GM21717 (cell line): ENCODE measurements at regions not wholly inside any gene's neighbourhood (a gene's known extent, or its start where the extent isn't known, plus 50 kb on each side); places are given as distances from the start of the nearest gene placed in this dataset.

Experiments used
- ATAC-seq: cut with Tn5 transposase; IDR thresholded peaks from one replicate; pipeline ENCODE4 v1.9.1; 2021; ENCODE audit warnings: mild to moderate bottlenecking, moderate library complexity; ENCODE audit not compliant: unreplicated experiment

DNA sequence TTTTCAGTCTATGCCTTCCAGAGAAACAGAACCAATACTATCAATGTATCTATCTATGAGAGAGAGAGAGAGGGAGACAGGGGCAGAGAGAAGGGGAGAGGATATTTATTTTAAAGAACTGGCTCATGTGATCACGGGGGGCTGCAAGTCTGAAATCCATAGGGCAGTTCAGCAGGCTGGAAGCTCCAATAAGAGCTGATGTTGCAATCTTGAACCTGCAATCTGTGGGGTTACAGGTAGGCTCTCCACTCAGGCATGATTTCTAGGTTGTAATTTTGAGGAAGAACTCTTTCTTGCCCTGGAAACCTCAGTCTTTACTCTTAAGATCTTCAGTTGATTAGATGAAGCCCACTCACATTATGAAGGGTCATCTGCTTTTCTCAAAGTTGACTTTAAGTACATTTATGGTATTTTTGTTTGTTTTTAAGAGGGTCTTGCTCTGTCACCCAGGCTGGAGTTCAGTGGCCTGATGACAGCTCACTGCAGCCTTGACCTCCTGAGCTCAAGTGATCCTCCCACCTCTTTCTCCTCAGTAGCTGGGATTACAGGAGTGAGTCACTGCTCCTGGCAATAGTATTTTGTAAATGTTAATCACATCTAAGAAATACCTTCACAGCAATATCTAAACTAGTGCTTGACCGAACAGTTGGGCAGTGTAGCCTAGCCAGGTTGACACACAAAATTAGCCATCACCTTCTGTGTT, 376.4 kb downstream of the FGF9 start:
- ATAC-seq = no peak

DNA sequence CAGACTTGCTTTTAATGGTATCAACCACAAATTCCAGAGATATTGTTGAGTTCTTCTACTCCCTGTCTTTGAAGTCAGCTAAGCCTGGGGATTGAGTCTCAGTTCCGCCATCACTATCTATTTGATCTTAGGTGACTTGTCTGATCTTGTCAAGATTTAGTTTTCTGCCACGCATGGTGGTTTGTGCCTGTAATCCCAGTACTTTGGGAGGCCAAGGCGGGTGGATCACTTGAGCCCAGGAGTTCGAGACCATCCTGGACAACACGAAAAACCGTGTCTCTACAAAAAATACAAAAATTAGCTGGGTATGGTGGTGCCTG, 376.9 kb downstream of the FGF9 start:
- ATAC-seq = no peak

DNA sequence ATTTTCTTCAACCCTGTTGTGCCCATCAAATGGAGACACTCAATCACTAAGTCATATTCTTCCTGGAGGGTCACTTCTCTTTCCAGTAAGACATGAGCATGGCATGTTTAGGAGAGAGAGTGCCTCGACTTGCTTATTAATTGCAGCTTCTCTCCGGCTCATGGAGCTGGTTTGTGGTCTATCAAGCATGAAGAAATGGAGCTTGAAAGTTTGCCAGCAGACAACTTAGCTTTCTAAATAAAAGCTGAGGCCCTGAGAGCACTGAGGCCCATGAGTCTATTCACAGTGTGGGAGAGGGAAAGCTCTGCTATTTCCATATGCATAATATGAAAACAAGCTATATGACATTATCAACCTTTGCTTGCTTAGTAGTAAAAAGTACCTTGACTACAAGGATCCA, 378.5 kb downstream of the FGF9 start:
- ATAC-seq = no peak

DNA sequence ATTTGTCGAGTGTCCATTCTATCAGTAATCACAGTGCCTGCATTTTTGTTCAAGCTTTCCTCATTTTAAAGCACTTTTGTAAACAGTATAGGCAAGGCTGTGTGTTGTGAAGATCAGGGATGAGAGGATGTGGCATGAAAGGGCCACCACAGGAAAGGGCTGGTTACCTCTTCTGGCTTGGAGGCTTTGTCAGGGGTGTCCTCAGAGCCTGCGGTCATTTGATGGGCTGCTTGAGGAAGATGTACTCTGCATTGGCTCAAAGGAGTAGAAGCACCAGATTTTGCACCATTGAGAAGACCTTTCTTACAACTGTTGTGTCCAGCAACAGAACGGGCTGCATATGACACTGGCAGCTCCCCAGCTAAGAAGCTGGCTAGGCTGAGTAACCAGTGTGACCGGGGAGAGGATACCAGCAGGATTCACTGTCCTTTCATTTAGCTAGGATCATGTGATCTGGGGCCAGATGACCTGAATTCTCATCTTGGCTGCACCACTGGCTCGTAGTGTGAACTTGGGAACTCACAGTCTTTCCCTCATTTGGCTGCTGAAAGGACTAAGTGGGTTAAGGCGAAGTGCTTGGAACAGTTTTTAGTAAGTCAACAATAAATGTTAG, 380.2 kb downstream of the FGF9 start:
- ATAC-seq = no peak

DNA sequence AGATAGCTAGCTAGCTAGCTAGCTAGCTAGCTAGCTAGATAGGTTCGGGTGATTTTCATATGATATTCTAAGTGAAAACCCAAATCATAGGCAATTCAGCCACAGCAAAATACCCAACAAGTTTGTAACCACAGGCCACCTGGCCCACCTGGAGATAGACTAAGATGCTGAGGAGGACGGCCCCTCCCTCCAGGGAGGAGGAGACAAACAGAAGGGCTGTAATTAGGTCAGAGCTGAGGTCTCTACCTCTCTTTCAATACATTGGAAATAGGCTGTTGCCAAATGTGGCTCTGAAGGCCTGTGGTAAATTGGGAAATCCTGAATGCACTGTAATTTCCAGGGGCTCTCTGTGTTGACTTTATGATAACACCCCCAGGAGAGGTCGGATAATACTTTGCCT, 382.2 kb downstream of the FGF9 start:
- ATAC-seq = no peak

- no peak for ATAC-seq
Observed at GRCh38 chr13:22055259-22055658, 384.4 kb downstream of the FGF9 start.

DNA sequence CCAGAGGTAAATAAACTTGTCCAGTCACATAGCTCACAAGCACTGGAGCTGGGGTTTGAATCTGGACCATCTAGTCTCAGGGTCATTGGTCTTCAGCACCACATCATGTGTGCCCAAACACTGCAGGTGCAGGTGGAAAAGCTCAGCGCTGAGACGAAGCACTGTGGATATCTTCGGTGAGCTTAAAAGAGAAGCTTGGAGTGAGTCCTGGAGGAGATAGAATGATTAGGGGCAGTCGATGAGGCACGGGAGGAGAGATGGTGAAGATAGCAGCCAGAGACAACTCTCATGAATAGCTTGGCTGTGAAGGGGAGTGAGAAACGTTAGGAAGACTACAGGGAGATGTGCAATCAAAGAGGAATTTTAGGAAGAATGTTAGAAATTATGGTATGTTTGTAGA, 389.3 kb downstream of the FGF9 start:
- no peak for ATAC-seq

DNA sequence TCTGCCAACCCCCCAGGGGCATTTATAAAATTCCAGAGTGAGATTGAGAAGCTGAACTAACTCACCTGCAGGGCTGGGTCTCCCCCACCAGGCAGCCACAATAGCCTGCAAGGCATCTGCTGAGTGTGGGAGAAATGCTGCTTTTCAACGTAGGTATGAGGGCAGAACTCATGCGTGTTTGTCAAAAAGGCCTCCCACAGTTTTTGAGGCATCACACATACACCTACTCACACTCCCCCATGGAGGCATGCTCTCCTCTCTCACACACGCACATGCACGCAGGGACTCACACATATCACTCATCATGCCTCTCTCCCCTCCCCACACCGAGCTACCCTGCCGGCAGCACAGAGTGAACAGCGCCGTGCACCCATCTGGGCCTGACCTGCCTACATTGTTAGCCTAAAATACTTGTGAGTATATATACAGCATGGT, 390.5 kb downstream of the FGF9 start:
- ATAC-seq = peak; percentile 42

DNA sequence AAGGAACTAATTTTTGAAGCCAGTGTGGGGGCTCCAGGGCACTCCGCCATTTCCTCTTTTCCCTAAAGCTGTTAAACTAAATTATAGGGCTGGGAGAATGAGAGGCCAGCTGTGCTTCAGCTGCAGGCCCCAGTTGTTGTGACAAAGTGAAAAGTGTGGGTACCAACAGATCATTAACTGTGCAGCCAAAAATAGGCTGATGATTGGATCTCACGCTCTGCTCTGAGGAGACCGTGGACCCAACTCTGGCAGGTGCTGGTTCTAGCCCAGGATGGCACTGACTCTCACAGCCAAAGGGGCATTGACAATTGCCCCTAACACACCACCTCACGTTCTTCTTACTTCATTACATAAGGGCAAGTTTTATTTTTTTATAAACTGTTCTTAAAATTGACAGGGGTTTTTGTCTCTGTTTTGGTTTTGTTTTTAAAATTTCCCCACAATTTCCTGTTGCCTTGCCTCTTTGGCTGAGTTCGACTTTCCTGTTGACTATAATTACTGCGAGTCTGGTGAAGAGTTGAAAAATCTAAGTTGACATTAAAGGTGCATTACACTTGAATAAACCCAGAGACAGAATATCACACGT, 391.0 kb downstream of the FGF9 start:
- ATAC-seq = peak; percentile 63

GRCh38 chr13:22062478-22063205, 391.8 kb downstream of the FGF9 start:
- no peak for ATAC-seq

- no peak for ATAC-seq
Observed at GRCh38 chr13:22063416-22064124, 392.7 kb downstream of the FGF9 start.

DNA sequence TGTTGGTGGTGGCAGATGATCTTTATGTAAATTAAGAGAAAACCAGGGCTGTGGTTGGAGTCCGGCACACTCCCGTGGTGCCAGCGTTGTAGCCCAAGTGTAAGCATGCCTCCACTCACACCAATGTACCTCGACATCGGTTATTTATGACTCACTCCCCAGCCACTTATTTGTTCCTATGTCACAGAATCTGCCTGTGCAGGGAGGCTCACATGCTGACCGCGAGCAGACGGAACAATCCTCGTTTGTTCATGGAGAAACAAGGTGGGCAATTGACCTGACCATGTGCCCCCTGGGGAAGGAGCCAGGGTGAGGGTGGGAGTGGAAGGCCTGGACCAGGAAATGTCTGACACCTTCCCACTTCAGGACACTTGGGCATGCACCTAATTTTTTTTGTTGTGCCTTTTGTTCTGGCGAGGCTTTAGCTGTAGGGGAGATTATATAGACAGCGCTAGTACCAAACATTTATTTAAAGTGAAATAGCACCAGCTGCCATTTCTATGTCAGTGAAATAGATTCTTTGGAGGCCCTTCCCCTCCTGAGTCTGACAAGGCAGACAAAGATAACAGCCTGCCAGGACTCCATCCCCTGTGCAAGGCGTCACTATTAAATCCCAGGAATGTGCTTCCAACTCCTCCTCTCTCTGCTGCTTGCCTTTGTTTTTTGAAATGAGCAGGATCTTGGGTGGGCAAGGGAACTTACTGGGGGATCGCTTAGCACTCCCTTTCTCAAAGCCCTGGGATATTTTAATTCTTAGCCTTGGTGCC, 394.2 kb downstream of the FGF9 start:
- ATAC-seq = no peak

- ATAC-seq = peak; percentile 46
Observed at GRCh38 chr13:22073718-22074117, 402.8 kb downstream of the FGF9 start.

GRCh38 chr13:22074403-22074802, 403.5 kb downstream of the FGF9 start:
- no peak for ATAC-seq

DNA sequence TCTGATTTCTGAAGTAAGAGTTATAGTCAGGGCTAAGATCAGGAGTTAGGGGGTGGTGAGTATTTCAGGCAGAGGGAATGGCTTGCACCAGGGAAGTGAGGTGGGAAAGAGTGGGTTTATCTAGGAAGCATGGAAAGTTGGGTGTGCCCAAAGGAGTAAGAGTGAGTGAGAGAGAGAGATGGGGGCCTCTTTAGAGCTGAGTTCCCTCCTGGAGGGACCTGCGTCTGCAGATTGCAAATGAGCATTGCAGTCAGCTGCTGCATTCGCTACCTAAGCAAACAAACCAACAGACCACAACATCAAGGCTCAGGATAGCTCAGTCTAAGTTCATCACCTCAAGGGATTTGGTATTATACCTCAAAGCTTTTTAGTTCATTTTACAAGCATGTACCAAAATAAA, 405.8 kb downstream of the FGF9 start:
- no peak for ATAC-seq

DNA sequence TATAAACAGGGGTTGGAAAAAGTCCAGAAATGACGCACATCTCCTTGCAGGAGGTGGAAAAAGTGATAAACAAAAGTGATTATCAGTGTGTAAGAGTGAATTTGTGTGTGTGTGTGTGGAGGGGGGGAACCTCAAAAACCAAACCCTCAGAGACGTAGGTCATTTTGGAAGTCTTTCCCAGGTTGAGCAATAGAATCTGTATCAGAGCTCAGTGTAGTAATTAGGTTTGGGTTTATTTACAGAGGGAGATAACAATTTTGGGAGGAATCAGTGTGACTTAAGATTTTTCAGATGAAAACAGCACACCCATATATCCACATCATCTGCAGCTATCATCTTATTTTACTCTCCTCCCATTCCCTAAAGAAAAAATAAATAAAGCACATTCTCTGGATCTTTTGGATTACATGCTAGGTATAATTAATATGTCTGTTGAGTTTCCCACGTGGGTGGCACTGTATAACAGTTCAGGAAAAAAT, 406.4 kb downstream of the FGF9 start:
- ATAC-seq = no peak

DNA sequence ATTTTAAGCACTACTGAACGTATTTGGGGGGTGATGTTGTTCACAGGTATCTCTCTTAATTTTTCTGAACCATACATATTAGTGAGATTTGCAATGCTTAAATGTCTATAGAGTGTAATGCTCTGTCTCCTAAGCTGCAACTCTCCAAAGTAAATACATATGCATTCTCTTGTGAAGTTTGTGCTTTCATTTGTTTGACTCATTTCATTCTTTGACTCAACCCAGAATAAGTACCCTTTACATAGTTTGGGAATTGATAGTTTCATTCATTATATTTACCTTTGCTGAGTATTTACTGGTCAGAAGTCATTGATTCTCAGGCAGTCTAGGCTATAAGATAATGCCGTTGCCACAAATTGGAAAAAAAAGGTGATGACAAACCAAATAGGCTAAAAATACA, 406.9 kb downstream of the FGF9 start:
- no peak for ATAC-seq

DNA sequence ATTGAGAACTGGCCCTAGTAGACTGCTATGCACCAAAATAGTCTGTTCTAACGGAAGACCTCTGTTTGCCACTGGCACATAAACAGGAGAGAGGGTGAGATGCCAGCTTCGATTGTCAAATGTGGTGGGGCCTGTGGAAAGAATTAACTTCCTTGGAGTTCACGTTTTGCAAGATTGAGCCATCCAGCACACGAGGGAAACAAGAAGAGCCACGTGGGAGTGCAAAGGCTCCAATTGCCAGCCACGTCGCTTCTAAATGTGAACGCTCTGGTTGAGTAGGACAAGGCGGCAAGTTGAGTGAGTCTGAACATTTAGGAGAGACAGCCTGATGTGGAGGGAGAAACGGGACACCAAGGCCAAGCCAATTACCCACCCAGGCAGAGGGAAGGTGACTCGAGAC, 409.1 kb downstream of the FGF9 start:
- ATAC-seq = no peak

- no peak for ATAC-seq
Observed at GRCh38 chr13:22080832-22081231, 410.0 kb downstream of the FGF9 start.

DNA sequence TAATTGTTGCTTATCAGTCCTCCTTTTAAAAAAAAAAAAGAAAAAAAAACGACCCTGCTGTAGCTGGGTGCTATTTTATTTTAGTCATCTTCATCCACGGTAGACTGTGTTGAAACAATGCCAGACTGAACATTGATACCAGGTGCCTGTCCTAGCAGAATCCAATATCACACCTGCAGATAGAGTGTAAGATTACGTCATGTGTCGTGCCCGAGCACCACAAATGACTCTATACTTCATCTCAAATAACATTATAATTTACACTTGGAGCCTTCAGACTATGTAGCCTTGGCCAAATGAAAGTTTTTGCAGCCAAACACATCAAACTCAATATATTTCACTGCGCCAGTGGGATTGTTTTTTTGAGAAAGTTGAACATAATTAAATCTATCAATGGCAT, 410.6 kb downstream of the FGF9 start:
- ATAC-seq = no peak
